SK-N-SH (cell line): ENCODE measurements at regions not wholly inside any gene's neighbourhood (a gene's known extent, or its start where the extent isn't known, plus 50 kb on each side); places are given as distances from the start of the nearest gene placed in this dataset.

Experiments used
- EP300 ChIP-seq, 2 experiments: IDR thresholded peaks; 2 replicates each; pipeline versions ENCODE4 v1.4.0 to v1.6.1; 2012; ENCODE audit warnings: borderline replicate concordance in 1 of 2, low read depth in 1 of 2, low read length in 1 of 2
- GATA2 ChIP-seq: sonication (generic); formaldehyde crosslinking; IDR thresholded peaks from 2 replicates; pipeline ENCODE4 v1.5.0; 2020; ENCODE audit warnings: mild to moderate bottlenecking, missing genetic modification reagents
- POLR2AphosphoS5 ChIP-seq: IDR thresholded peaks from 2 replicates; pipeline ENCODE4 v1.6.1; 2012; ENCODE audit warnings: low read depth, low read length
- SIN3A ChIP-seq: IDR thresholded peaks from 2 replicates; pipeline ENCODE4 v1.6.1; 2012; ENCODE audit warnings: low read depth, mild to moderate bottlenecking, low read length, moderate library complexity, borderline replicate concordance
- YY1 ChIP-seq: IDR thresholded peaks from 2 replicates; pipeline ENCODE4 v1.4.0; 2012; ENCODE audit warnings: low read depth, mild to moderate bottlenecking
- TF ChIP-seq, protein P1 (sequence below): fragments of 200-600 bp; sonication (generic); IDR thresholded peaks from 2 replicates; pipeline ENCODE4 v1.6.1; 2017; ENCODE audit warnings: antibody characterized with exemption, mild to moderate bottlenecking, moderate library complexity
- TF ChIP-seq, protein P2 (sequence below): fragments of 150-350 bp; IDR thresholded peaks from 2 replicates; pipeline ENCODE4 v1.6.1; 2017; ENCODE audit warnings: antibody characterized with exemption, low read length, low read depth, borderline replicate concordance

DNA sequence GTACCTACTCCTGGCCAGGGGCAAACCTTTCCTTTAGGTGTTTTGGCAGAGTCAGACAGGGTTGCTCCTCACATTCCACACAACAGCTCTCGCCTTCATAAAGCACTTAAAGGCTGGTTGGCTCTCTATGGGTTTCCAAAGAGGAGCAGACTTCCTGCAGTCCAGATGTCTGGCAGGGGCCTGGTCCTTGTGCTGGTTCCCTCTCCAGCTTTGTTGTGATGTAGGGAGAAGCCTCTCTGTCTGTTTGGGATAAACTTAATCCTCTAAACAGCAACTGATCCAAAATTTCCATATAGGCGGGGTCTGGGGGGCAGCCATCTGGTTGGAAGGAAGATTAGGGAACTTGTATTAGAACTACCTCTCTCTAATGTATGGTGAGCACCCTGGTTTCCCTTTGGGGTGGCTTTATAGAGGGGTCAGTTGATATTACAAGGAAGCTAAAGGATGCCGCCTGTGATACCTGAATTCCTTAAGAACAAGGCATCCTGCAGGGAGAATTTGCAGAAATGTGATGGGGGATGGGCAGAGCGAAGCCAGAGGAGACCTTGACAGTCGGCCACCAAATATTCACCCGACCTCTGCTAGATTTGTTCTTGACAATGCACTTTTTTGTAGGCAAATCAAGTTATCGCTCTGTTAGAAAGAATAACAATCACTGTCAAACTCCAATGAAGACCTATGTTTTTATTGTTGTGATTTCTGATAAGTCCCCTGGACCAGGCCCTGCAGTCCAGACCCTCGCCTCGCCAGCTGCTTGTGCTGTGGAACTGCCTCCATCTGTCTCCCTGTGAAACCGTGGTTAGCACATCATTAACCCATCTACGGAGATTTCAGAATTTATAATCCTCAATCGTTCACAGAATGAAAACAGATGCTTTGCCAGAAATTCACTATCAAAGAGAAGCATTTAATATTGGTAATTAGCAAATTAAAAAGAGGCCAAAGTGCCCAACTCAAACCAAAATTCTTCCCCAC, 94.0 kb upstream of the RALGAPA2 start:
- TF ChIP-seq, protein P1, sequence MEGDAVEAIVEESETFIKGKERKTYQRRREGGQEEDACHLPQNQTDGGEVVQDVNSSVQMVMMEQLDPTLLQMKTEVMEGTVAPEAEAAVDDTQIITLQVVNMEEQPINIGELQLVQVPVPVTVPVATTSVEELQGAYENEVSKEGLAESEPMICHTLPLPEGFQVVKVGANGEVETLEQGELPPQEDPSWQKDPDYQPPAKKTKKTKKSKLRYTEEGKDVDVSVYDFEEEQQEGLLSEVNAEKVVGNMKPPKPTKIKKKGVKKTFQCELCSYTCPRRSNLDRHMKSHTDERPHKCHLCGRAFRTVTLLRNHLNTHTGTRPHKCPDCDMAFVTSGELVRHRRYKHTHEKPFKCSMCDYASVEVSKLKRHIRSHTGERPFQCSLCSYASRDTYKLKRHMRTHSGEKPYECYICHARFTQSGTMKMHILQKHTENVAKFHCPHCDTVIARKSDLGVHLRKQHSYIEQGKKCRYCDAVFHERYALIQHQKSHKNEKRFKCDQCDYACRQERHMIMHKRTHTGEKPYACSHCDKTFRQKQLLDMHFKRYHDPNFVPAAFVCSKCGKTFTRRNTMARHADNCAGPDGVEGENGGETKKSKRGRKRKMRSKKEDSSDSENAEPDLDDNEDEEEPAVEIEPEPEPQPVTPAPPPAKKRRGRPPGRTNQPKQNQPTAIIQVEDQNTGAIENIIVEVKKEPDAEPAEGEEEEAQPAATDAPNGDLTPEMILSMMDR, result no peak
- TF ChIP-seq EP300 (IDR thresholded peaks at IDR 0.05; ENCODE audit: borderline replicate concordance in 1 of 2, low read depth in 1 of 2, low read length in 1 of 2) (no peak), POLR2AphosphoS5 (no peak), SIN3A (no peak), GATA2 (CRISPR knock-in tag) (no peak), YY1 (no peak)
- TF ChIP-seq, protein P2, sequence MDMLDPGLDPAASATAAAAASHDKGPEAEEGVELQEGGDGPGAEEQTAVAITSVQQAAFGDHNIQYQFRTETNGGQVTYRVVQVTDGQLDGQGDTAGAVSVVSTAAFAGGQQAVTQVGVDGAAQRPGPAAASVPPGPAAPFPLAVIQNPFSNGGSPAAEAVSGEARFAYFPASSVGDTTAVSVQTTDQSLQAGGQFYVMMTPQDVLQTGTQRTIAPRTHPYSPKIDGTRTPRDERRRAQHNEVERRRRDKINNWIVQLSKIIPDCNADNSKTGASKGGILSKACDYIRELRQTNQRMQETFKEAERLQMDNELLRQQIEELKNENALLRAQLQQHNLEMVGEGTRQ, result no peak
